OCI-LY3 (cell line): ENCODE measurements at regions not wholly inside any gene's neighbourhood (a gene's known extent, or its start where the extent isn't known, plus 50 kb on each side); places are given as distances from the start of the nearest gene placed in this dataset.

Source experiments
- H2AFZ ChIP-seq: fragments of 200-600, 300-600 bp; shearing (Covaris generic); 2 replicates; pipeline ENCODE4 v1.6.0; 2014; ENCODE audit warnings: antibody characterized with exemption, low read depth, low read length
- H3K27ac ChIP-seq: fragments of 200-600, 300-600 bp; sonication (generic); 2 replicates; pipeline ENCODE4 v1.5.1; 2014; ENCODE audit warnings: mild to moderate bottlenecking, low read length, moderate library complexity, mixed read lengths
- H3K27me3 ChIP-seq: fragments of 200-600, 300-600 bp; sonication (generic); 2 replicates; pipeline ENCODE4 v1.6.1; 2014; ENCODE audit warnings: low read depth, low read length, mixed read lengths
- H3K36me3 ChIP-seq: fragments of 200-600, 300-600 bp; sonication (generic); replicated peaks from 2 replicates; pipeline ENCODE3; 2014; ENCODE audit warnings: low read depth, low read length, mixed read lengths
- H3K4me1 ChIP-seq: fragments of 300-600, 200-600 bp; sonication (generic); 2 replicates; pipeline ENCODE4 v1.6.1; 2014; ENCODE audit warnings: low read length, mixed read lengths
- H3K4me2 ChIP-seq: fragments of 200-600, 300-600 bp; sonication (generic); 2 replicates; pipeline ENCODE4 v1.6.1; 2014; ENCODE audit warnings: low read length, mixed read lengths
- H3K4me3 ChIP-seq: fragments of 300-600, 200-600 bp; sonication (generic); 2 replicates; pipeline ENCODE4 v1.5.1; 2014; ENCODE audit warnings: antibody characterized with exemption, mild to moderate bottlenecking, low read length, moderate library complexity
- H3K79me2 ChIP-seq: fragments of 300-600, 200-600 bp; shearing (Covaris generic); 2 replicates; pipeline ENCODE4 v1.6.1; 2014; ENCODE audit warnings: mild to moderate bottlenecking, low read length, mixed read lengths
- H3K9ac ChIP-seq: fragments of 300-600, 200-600 bp; shearing (Covaris generic); 2 replicates; pipeline ENCODE4 v1.6.0; 2014; ENCODE audit warnings: mild to moderate bottlenecking, low read length, moderate library complexity
- H3K9me3 ChIP-seq: fragments of 200-600, 300-600 bp; shearing (Covaris generic); 2 replicates; pipeline ENCODE4 v1.6.1; 2014; ENCODE audit warnings: low read length, mixed read lengths; ENCODE audit not compliant: insufficient read depth
- H4K20me1 ChIP-seq: fragments of 200-600, 300-600 bp; sonication (generic); 2 replicates; pipeline ENCODE4 v1.6.1; 2016; ENCODE audit warnings: low read length, mixed read lengths; ENCODE audit not compliant: insufficient read depth
- CTCF ChIP-seq: fragments of 200-600, 300-600 bp; sonication (generic); IDR thresholded peaks from 2 replicates; pipeline ENCODE4 v1.5.1; 2014; ENCODE audit warnings: antibody characterized with exemption, low read length, low read depth
- EZH2phosphoT487 ChIP-seq: fragments of 200-600 bp; shearing (Covaris generic); IDR thresholded peaks from 2 replicates; pipeline ENCODE4 v1.6.1; 2018; ENCODE audit warnings: antibody characterized with exemption, mixed run types, low read depth

- Histone ChIP-seq H3K9ac (no peak overlapping the region), H3K27me3 (no peaks in the 10 kb centered on the region), H3K4me1 (peaks cover 40% of the 10 kb centered on the region), H4K20me1 (no peaks in the 10 kb centered on the region), H2AFZ (no peak overlapping the region), H3K4me2 (no peak overlapping the region), H3K79me2 (no peaks in the 10 kb centered on the region), H3K27ac (no peak overlapping the region), H3K4me3 (no peak overlapping the region), H3K36me3 (peaks cover 17% of the 10 kb centered on the region), H3K9me3 (0 out of 2 replicates have a peak, but pooled peaks cover 4% of the 10 kb centered on the region)
- no peak for TF ChIP-seq CTCF
- no peak for TF ChIP-seq EZH2phosphoT487
Observed at GRCh38 chr4:4640692-4641091, 98.8 kb upstream of the STX18 start.

- TF ChIP-seq CTCF (no peak), EZH2phosphoT487 (no peak)
- H3K9me3 ChIP-seq, result 0 out of 2 replicates have a peak, but pooled peaks cover 4% of the 10 kb centered on the region
- H3K79me2 ChIP-seq, result no peaks in the 10 kb centered on the region
- H3K9ac ChIP-seq, result no peak overlapping the region
- no peaks in the 10 kb centered on the region for H3K27me3 ChIP-seq
- peaks cover 40% of the 10 kb centered on the region for H3K4me1 ChIP-seq
- peaks cover 17% of the 10 kb centered on the region for H3K36me3 ChIP-seq
- no peaks in the 10 kb centered on the region for H4K20me1 ChIP-seq
- H3K4me2 ChIP-seq, result no peak overlapping the region
- H2AFZ ChIP-seq, result no peak overlapping the region
- H3K27ac ChIP-seq, result peak overlapping the region; percentile 8; the same call in 1 of the 2 replicates
- no peak overlapping the region for H3K4me3 ChIP-seq
Observed at GRCh38 chr4:4639370-4639769, 97.5 kb upstream of the STX18 start.

- TF ChIP-seq EZH2phosphoT487 (no peak), CTCF (no peak)
- peaks cover 40% of the 10 kb centered on the region for H3K4me1 ChIP-seq
- H2AFZ ChIP-seq, result no peak overlapping the region
- 0 out of 2 replicates have a peak, but pooled peaks cover 4% of the 10 kb centered on the region for H3K9me3 ChIP-seq
- H3K4me3 ChIP-seq, result peak overlapping the region; percentile 43
- peak overlapping the region; percentile 17; the same call in 1 of the 2 replicates for H3K9ac ChIP-seq
- H3K79me2 ChIP-seq, result no peaks in the 10 kb centered on the region
- peak overlapping the region; percentile 69 for H3K27ac ChIP-seq
- peak overlapping the region; percentile 74 for H3K4me2 ChIP-seq
- H3K36me3 ChIP-seq, result peaks cover 20% of the 10 kb centered on the region
- no peaks in the 10 kb centered on the region for H4K20me1 ChIP-seq
- H3K27me3 ChIP-seq, result no peaks in the 10 kb centered on the region
Observed at GRCh38 chr4:4637710-4638109, 95.9 kb upstream of the STX18 start.

GRCh38 chr4:4633431-4633830 is 91.6 kb upstream of the STX18 start:
- Histone ChIP-seq H3K79me2 (no peaks in the 10 kb centered on the region), H3K27me3 (no peaks in the 10 kb centered on the region), H3K4me3 (no peak overlapping the region), H3K9me3 (no peaks in the 10 kb centered on the region), H3K9ac (no peak overlapping the region), H3K4me1 (peaks cover 49% of the 10 kb centered on the region), H2AFZ (no peak overlapping the region), H3K27ac (no peak overlapping the region), H3K4me2 (no peak overlapping the region), H3K36me3 (peaks cover 16% of the 10 kb centered on the region), H4K20me1 (no peaks in the 10 kb centered on the region)
- no peak for TF ChIP-seq EZH2phosphoT487
- TF ChIP-seq CTCF, result no peak
